Fibroblast of mammary gland (primary cell): ENCODE measurements at regions not wholly inside any gene's neighbourhood (a gene's known extent, or its start where the extent isn't known, plus 50 kb on each side); places are given as distances from the start of the nearest gene placed in this dataset.
"Not testable (repeated sequence)": the region's sequence is repeated elsewhere in the genome, so short reads cannot be mapped to it uniquely, and the experiment has no call there.

Experiments
- DNase-seq: peaks from one replicate; pipeline ENCODE4 v3.0.0-alpha.2; 2010; ENCODE audit warnings: low read depth
- H3K4me3 ChIP-seq: 2 replicates; pipeline ENCODE4 v1.5.1; 2011; ENCODE audit warnings: low read depth, mild to moderate bottlenecking, low read length, moderate library complexity; ENCODE audit not compliant: control insufficient read depth
- CTCF ChIP-seq: conservative IDR thresholded peaks from 2 replicates; pipeline ENCODE4 v1.5.1; 2011; ENCODE audit warnings: low read depth, low read length, inconsistent platforms; ENCODE audit not compliant: control insufficient read depth, insufficient read depth

GRCh38 chr5:97991236-97991635 lies 782.2 kb upstream of the RGMB start:
- no peak for TF ChIP-seq CTCF
- H3K4me3 ChIP-seq, result no peak overlapping the region

GRCh38 chr5:97998941-97999340 lies 774.5 kb upstream of the RGMB start:
- no peak overlapping the region for H3K4me3 ChIP-seq
- no peak for TF ChIP-seq CTCF
- DNase-seq, result no peak

More at GRCh38 chr5:97991236-97991635, 782.2 kb upstream of the RGMB start:
- no peak for DNase-seq

GRCh38 chr5:98004463-98004862 lies 769.0 kb upstream of the RGMB start:
- no peak for TF ChIP-seq CTCF
- H3K4me3 ChIP-seq, result no peak overlapping the region
- DNase-seq, result peak; percentile 12

GRCh38 chr5:98016771-98017170 lies 756.7 kb upstream of the RGMB start:
- TF ChIP-seq CTCF, result no peak
- peak; percentile 12 for DNase-seq
- no peak overlapping the region for H3K4me3 ChIP-seq

- H3K4me3 ChIP-seq, DNase-seq: not testable (repeated sequence)
- peak; percentile 28 for TF ChIP-seq CTCF
These were observed 743.2 kb upstream of the RGMB start for GRCh38 chr5:98030273-98030672.

GRCh38 chr5:98031036-98031435 lies 742.4 kb upstream of the RGMB start:
- H3K4me3 ChIP-seq, result not testable (repeated sequence)
- peak; percentile 57 for DNase-seq

- no peak for TF ChIP-seq CTCF
- no peak overlapping the region for H3K4me3 ChIP-seq
- DNase-seq, result no peak
These were observed 742.0 kb upstream of the RGMB start for GRCh38 chr5:98031496-98031895.

- H3K4me3 ChIP-seq, result no peak overlapping the region
- peak; percentile 12 for DNase-seq
- no peak for TF ChIP-seq CTCF
These were observed 741.5 kb upstream of the RGMB start for GRCh38 chr5:98031926-98032325.
